PFSK-1 (cell line): ENCODE measurements at regions not wholly inside any gene's neighbourhood (a gene's known extent, or its start where the extent isn't known, plus 50 kb on each side); places are given as distances from the start of the nearest gene placed in this dataset.

ENCODE experiments used
- FOXP2 ChIP-seq: optimal IDR thresholded peaks from 2 replicates; pipeline ENCODE3; 2011; ENCODE audit warnings: borderline replicate concordance, control low read depth, inconsistent platforms; ENCODE audit not compliant: insufficient read depth; ENCODE audit errors: extremely low read length, extremely low read depth
- POLR2AphosphoS5 ChIP-seq: IDR thresholded peaks from 2 replicates; pipeline ENCODE4 v1.6.1; 2012; ENCODE audit warnings: low read depth, mild to moderate bottlenecking, control low read depth, low read length, moderate library complexity
- REST ChIP-seq, 2 experiments: IDR thresholded peaks; 2 replicates each; pipeline versions ENCODE4 v1.6.1 to v1.8.0; 2011 to 2012; ENCODE audit warnings: low read depth in 2 of 2, low read length in 2 of 2, control low read depth in 1 of 2, inconsistent platforms in 1 of 2, mild to moderate bottlenecking in 1 of 2, moderate library complexity in 1 of 2; ENCODE audit not compliant: insufficient read depth in 1 of 2
- SIN3A ChIP-seq: IDR thresholded peaks from 2 replicates; pipeline ENCODE4 v1.6.1; 2012; ENCODE audit warnings: mild to moderate bottlenecking, low read length, moderate library complexity, borderline replicate concordance; ENCODE audit not compliant: insufficient read depth
- TAF1 ChIP-seq: IDR thresholded peaks from 2 replicates; pipeline ENCODE4 v1.6.1; 2012; ENCODE audit warnings: low read length, control low read depth, borderline replicate concordance; ENCODE audit not compliant: insufficient read depth

- TF ChIP-seq POLR2AphosphoS5 = no peak
- TF ChIP-seq SIN3A = no peak
- TF ChIP-seq REST (IDR thresholded peaks at IDR 0.05; ENCODE audit: insufficient read depth in 1 of 2, low read depth in 2 of 2, low read length in 2 of 2) = no peak
- TF ChIP-seq TAF1 = no peak
- TF ChIP-seq FOXP2 = no peak
Measured at GRCh38 chr18:28523758-28524475, 347.0 kb upstream of the CDH2 start.
